ENCODE measurements at regions not wholly inside any gene's neighbourhood (a gene's known extent, or its start where the extent isn't known, plus 50 kb on each side); places are given as distances from the start of the nearest gene placed in this dataset.

DNA sequence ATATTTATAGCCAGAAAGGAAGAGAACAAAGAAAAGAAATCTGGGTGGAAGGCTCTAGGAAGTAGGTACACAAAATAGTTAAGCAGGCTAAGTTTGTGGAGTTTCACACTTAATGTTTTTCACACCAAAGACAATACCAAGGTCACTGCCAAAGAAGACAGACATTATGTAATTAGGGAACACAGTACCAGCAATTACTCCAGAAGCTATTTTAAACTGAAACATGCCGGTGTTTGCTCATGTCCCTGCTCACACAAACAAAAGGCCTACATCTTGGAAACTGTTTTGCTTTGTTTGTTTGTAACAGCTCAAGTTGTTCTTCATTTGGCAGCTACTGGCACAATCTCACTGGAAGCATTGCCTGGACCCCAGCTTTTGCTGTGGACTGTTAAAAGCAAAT is 88.5 kb upstream of the DAB1 start (continued):
- TF ChIP-seq, protein P1, sequence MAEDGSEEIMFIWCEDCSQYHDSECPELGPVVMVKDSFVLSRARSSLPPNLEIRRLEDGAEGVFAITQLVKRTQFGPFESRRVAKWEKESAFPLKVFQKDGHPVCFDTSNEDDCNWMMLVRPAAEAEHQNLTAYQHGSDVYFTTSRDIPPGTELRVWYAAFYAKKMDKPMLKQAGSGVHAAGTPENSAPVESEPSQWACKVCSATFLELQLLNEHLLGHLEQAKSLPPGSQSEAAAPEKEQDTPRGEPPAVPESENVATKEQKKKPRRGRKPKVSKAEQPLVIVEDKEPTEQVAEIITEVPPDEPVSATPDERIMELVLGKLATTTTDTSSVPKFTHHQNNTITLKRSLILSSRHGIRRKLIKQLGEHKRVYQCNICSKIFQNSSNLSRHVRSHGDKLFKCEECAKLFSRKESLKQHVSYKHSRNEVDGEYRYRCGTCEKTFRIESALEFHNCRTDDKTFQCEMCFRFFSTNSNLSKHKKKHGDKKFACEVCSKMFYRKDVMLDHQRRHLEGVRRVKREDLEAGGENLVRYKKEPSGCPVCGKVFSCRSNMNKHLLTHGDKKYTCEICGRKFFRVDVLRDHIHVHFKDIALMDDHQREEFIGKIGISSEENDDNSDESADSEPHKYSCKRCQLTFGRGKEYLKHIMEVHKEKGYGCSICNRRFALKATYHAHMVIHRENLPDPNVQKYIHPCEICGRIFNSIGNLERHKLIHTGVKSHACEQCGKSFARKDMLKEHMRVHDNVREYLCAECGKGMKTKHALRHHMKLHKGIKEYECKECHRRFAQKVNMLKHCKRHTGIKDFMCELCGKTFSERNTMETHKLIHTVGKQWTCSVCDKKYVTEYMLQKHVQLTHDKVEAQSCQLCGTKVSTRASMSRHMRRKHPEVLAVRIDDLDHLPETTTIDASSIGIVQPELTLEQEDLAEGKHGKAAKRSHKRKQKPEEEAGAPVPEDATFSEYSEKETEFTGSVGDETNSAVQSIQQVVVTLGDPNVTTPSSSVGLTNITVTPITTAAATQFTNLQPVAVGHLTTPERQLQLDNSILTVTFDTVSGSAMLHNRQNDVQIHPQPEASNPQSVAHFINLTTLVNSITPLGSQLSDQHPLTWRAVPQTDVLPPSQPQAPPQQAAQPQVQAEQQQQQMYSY (CRISPR knock-in tag; IDR thresholded peaks at IDR 0.05): no peak
- TF ChIP-seq BRCA1 (IDR thresholded peaks at IDR 0.05; ENCODE audit: low read depth, low read length) (no peak), CBX3 (IDR thresholded peaks at IDR 0.05; ENCODE audit: borderline replicate concordance, low read depth) (no peak), GABPA (IDR thresholded peaks at IDR 0.05; ENCODE audit: low read depth) (no peak), FOXM1 (IDR thresholded peaks at IDR 0.05; ENCODE audit: low read depth, low read length) (no peak), SUZ12 (IDR thresholded peaks at IDR 0.05; ENCODE audit: unreplicated experiment) (no peak)
- TF ChIP-seq, protein P2, sequence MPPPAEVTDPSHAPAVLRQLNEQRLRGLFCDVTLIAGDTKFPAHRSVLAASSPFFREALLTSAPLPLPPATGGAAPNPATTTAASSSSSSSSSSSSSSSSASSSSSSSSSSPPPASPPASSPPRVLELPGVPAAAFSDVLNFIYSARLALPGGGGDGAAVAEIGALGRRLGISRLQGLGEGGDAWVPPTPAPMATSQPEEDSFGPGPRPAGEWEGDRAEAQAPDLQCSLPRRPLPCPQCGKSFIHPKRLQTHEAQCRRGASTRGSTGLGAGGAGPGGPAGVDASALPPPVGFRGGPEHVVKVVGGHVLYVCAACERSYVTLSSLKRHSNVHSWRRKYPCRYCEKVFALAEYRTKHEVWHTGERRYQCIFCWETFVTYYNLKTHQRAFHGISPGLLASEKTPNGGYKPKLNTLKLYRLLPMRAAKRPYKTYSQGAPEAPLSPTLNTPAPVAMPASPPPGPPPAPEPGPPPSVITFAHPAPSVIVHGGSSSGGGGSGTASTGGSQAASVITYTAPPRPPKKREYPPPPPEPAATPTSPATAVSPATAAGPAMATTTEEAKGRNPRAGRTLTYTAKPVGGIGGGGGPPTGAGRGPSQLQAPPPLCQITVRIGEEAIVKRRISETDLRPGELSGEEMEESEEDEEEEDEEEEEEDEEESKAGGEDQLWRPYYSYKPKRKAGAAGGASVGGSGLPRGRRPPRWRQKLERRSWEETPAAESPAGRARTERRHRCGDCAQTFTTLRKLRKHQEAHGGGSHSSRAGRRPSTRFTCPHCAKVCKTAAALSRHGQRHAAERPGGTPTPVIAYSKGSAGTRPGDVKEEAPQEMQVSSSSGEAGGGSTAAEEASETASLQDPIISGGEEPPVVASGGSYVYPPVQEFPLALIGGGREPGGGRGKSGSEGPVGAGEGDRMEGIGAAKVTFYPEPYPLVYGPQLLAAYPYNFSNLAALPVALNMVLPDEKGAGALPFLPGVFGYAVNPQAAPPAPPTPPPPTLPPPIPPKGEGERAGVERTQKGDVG (CRISPR knock-in tag; IDR thresholded peaks at IDR 0.05): no peak
- TF ChIP-seq, protein P3, sequence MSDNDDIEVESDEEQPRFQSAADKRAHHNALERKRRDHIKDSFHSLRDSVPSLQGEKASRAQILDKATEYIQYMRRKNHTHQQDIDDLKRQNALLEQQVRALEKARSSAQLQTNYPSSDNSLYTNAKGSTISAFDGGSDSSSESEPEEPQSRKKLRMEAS (IDR thresholded peaks at IDR 0.05; ENCODE audit: low read depth, low read length): no peak

Measured in GM12878 (cell line).